ENCODE measurements at regions not wholly inside any gene's neighbourhood (a gene's known extent, or its start where the extent isn't known, plus 50 kb on each side); places are given as distances from the start of the nearest gene placed in this dataset.
A peak's percentile ranks its signal among the peaks of the same experiment; 100 is the strongest.
"Not testable (repeated sequence)": the region's sequence is repeated elsewhere in the genome, so short reads cannot be mapped to it uniquely, and the experiment has no call there.

DNA sequence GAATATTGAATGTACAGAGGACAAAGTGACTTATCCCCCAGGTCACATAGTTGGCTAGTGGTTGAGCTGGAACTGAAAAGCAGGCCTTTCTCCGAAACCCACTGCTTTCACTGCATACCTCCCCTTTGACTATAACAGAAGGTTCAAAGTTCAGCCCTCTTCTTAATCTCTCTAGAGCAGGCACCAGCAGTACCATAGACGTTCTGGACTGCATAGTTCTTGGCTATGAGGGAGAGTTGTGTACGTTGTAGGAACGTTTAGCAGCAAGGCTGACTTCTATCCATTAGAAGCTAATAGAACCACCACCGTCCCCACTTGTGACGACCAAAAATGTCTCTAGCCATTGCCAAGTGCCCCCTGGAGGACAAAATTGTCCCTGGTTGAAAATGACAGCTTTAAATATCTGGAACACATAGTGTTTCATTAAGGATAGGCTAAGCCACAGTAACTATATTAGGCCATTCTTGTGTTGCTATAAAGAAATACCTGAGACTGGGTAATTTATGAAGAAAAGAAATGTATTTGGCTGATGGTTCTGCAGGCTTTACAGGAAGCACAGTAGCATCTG, 123.8 kb upstream of the MTHFD1L start:
- peak; percentile 38 for DNase-seq

DNA sequence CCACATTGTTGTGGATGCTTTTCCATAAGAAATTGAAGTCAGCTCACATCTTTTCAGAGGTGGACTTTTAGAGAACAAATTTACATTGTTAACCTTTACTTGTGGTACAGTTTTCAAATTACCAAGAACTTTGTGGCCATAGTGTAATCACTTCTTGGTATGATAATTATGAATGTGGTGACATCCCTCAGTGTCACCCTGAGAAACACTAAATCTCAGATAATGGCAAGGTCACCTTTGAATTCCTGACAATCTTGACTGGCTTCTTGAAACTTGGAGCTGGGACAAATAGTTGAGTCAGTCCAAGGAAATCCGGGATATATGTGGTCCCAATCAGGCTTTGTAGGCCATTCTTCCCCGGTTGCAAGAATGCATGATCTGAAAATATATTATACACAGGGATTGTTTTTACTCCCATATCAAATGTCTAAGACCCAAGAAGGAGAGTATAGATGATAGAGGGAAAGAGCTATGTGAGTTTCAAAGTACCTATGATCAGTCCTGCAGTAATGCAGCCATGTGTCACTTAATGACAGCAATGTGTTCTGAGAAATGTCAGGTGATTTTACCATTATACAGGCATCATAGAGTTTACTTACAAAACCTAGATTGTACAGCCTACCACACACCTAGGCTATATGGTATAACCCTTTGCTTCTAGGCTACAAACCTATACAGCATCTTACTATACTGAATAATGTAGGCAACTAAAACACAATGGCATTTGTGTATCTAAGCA, 120.8 kb upstream of the MTHFD1L start:
- no peak for DNase-seq

DNA sequence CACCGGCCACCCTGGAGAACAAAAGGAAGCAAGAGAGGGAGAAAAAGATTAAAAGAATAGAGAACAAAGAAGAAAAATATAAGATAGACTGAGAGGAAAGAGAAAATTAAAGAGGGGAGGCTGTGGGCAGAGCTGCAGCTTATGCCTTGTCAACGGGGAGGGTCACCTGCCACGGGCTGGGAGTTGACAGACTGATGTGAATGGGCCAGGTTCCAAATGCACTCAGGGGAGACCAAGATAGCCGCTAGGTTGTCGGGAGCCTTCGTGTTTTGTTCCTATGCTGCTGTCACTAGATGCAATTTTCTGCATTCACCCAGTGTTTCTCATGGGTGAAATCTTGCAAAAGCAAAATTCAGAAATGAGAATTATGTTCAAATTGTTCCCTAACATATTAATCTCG, 119.6 kb upstream of the MTHFD1L start:
- DNase-seq: no peak

DNA sequence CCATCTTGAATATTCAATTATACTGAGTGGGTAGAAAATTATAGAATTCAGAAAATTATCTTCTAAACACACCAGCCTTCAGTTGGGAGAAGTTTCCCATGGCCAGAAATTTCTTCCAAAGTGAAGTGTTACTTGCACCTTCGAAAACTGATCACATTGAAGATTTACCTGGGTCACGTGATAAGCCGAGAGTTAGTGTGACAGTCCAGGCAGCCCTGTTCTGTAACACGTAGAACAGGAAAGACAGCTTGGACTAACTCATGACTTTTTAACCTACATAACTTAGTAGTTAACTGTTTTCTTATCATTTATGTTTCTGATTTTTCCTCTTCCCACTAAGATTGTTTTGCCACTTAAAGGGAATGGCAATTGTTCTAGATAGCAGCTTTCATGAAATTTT, 118.3 kb upstream of the MTHFD1L start:
- DNase-seq: no peak

DNA sequence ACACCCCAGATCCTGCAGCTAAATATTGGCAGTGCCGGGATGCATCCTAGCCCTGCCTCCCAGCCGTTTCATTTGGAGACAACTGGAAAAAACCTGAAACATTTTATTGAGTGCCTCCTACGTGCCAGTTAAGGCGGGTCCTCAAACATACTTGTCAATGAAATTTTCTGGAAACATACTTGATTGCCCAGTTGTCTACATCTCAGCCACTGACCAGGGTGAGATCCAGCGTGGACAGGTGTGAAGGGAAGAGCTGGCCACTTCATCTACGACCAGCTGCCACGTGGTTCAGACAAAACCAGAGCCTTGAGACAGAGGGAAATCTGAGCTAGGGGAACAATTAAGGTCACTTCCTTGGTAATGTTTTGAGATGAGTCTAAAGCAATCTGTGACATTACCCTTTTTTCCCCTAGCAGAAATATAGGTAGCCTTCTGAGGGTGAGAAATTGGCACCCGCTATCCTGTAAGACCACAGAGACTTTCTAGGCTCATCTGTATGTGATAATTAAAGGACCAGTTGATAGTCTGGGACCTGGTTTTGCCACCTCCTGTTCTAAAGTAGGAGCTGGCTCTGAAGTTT, 116.3 kb upstream of the MTHFD1L start:
- DNase-seq: no peak

DNA sequence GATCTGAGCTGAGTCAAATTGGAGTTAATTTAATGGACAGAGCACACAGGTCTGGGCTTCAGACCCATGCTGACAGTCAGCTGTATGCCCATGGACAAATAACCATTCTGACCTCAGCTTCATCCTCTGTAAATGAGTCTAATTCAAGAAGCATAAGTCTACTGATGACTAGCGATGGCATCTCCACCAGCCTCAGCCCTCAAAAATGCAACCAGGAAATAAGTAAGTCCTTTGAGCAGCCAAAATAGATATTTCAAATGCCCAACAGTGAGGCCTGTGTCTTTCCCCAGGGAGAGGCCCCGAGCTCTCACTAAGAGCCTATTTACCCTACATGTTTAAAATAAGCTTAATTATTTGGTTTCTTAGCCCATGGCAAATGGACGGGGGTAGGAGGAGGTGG, 114.2 kb upstream of the MTHFD1L start:
- DNase-seq: no peak

DNA sequence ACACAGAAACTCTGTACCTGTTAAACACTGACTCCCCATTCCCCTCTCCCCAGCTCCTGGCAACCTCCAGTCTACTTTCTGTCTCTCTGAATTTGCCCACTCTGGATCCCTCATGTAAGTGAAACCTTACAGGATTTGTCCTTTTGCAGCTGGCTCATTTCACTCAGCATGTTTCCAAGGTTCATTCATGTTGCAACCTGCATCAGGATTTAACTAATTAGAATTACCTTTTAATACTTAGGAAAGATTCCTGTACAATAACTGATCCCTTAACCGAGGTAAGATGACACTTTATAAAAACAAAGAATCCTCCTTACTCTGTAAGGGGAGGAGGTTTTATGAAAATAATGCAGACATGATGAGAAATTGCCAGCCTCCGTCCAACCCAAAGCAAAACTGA, 113.1 kb upstream of the MTHFD1L start:
- DNase-seq: no peak

DNA sequence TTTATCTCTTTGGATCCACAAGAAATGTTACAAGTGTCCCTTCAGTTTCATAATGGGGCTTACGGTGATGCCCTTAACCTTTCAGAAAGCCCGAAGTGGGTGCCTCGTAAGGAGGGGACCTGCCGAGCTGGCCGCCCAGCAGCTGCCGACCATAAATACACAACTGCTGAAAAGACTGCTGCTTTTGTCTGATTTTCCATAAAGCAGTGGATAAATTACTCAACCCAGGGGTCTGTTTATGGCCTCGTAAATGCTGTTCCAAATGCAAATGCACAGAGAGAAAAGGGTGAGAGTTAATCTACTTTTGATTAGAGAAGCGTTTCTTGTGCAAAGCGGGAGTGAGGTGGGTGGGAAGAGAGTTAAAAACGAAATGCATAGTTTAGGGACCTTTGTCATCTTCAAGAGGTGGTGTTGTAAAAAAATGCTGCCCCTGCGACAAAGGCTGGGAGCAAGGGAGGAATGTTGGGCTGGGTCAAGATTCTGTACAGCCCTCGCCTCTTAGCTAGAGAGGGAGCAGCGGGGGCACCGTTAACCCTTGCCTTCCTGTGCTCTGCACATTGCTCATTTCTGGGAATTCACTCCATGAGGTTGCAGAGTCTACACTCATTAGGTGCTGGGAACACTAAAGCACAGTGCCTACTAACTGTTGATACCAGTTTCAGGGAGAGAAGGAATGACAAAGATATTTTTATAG, 112.0 kb upstream of the MTHFD1L start:
- no peak for DNase-seq

DNA sequence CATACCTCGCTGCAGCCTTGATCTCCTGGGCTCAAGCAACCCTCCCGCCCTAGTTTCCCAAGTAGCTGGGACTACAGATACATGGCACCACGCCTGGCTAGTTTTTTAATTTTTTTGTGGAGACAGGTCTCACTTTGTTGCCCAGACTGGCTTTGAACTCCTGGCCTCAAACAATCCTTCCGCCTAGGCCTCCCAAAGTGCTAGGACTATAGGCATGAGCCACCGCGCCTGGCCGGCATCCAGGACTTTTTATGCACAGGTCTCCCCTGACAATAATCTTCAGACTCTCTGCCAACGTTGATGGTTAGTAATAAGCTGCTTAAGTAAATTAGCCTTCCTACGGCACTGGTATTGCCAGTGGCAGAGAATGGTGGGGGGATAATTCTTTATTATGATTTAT, 110.5 kb upstream of the MTHFD1L start:
- DNase-seq: no peak

DNA sequence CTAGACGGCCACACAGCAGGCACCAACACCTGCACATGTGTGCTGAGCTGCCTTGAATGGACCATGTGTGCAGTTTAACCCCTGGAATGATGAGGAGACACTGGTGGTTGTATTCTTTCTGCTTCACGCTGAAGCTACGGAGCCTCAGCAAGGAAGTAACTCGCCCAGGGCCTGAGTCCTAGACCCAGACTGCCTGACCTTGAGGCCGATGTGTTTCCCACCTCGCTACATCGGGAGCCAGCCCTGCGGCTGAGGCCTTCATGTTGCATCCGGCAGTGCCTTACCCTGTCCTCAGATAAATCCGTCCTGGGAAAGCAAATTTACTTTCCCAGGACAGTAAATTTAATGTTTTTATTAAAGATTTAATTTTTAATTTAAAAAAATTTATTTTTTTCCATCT, 110.0 kb upstream of the MTHFD1L start:
- DNase-seq: no peak

DNA sequence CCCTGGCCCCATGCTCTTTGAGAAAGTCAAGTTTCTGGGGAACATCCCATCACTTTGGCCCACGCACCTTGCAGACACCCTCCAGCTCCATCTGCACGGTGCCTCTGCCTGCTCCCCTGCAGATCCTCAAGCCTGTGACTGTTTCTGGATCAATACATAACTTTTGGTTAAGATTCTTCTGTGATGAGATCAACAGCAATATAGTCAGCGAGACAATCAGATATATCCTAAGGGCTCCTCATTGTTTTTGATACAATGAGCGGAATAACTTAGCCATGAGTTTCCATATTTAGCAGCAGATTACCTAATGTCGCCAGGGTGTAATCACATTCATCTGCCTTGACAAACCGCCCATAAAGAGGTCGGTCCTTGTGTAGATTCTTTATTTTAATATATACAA, 109.3 kb upstream of the MTHFD1L start:
- no peak for DNase-seq

DNA sequence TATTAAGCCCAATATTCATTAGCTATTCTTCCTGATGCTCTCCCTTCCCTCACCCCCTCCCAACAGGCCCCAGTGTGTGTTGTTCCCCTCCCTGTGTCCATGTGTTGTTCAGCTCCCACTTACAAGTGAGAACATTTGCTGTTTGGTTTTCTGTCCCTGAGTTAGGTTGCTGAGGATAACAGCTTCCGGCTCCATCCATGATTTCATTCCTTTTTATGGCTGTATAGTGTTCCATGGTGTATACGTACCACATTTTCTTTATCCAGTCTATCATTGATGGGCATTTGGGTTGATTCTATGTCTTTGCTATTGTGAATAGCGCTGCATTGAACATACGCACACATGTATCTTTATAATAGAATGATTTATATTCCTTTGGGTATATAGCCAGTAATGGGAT, 107.7 kb upstream of the MTHFD1L start:
- DNase-seq: not testable (repeated sequence)

DNA sequence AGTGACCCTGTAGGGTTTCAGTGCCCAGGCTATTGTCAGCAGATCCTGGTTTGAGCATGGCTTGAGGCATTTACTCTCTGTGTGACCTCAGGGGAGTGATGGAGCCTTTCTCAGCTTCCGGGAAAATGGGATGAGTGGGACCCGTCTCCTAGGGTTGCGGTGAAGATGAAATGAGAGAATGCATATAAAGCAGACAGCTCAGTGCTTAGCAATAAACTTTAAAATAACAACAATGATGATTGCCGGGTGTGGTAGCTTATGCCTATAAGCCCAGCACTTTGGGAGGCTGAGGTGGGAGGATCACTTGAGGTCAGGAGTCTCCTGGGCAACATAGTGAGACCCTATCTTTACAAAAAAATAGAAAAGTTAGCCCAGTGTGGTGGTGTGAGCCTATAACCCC, 106.0 kb upstream of the MTHFD1L start:
- DNase-seq: no peak

DNA sequence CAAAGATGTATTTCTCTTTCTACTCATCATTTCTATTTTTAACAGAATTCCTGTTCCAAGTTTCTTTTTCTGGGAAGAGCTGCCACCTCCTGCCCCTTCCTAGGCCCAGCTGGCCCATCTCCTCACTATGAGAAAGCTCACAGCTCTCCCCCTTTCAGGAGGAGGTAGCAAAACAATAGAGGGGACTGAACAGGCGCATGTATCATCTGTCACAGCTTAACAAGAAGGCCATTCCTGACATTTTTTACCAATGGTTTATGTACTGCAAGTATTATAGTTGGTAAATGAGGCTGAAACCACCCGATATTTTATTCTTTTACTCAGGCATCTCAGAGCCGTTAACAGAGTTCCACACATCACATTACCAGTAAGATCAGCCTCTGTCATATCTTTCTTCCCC, 103.7 kb upstream of the MTHFD1L start:
- no peak for DNase-seq

DNA sequence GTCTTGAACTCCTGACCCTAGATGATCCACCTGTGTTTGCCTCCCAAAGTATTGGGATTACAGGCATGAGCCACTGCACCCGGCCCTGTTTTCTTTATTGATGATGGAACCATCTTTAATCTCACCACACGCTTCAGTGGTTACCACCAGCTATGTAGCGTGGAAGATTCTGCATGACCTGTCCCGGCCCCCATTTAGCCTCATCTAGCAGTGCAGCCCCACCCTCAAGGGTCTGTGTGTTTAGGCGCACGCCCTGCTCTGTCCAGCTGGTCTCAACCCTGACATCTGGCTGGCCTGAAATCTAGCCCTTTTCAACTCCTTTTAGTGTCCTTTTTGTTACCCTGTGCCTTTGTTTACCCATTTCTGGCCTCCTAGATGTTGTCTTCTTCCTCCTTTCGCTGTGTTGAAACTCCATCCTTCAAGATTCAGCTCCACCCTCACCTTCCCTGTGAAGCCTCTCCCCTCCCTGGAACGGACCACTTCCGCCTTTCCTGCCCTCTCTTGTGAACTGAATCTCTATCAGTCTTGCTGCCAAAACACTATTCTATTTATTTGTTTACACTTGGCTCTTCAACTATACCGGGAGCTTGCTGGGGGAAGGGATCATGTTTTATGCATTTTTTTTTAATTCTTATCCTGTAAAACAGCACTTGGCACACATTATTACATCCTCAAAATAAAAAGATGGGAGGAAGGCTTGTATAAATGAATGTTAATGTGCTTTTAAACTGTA, 101.0 kb upstream of the MTHFD1L start:
- DNase-seq: no peak

DNA sequence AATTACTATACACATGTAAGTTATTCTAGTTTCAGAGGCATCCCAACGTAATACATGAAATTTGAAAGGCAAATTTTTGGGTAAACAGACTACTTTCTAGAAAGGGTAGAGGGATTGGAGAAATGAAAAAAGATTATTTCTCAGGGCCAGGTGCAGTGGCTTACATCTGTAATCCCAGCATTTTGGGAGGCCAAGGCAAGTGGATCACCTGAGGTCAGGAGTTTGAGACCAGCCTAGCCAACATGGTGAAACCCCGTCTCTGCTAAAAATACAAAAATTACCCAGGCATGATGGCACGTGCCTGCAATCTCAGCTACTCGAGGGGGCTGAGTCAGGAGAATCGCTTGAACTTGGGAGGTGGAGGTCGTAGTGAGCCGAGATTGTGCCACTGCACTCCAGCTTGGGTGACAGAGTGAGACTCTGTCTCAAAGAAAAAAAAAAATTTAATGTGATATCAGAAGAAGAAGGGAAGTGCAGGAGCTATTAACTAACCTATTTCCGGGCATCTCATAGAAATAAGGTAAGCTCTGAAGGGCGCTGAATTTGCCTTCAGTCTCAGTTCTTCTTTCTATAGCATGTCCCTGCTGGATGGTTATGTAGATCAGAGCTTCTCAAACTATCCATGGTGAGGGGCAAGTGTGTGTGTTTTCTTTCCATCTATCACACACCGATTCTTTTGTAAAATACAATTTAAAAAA, 100.3 kb upstream of the MTHFD1L start:
- DNase-seq: no peak

DNA sequence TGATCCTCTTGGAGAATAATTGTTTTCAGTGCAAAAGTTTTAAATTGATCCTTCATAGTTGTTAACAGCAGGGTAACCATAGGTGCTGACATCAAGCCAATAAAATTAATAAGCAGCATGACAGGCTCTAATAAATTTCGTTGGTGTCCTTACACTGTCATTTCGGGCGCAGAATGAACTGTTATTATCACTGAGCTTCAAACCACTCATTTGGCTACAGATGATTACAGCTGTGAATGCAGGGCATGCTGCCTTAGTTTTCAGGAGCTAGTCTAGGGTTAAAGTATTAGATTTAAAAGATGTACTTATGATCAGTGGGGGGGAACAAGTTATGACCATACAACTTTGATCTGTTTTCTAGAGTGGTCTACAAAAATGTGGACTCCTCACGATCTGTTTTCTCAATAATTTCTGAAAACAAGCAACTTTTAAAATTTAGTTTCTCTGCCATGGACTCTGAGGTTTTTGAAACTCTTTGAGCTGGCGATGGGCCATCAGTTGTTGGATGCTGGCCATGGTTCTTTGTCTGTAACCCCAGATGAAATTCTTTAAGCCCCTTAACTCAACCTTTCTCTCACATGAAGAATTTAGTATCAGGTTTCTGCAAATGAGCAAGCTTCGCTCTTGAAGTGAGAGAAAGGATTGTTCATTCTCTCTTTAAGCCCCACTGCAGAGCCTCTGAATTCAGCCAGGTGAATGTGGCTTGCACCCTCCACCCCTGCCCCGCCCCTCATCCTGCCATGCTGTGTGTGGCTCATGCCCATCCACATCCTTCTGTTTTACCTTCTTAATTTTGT, 99.1 kb upstream of the MTHFD1L start:
- DNase-seq: no peak

DNA sequence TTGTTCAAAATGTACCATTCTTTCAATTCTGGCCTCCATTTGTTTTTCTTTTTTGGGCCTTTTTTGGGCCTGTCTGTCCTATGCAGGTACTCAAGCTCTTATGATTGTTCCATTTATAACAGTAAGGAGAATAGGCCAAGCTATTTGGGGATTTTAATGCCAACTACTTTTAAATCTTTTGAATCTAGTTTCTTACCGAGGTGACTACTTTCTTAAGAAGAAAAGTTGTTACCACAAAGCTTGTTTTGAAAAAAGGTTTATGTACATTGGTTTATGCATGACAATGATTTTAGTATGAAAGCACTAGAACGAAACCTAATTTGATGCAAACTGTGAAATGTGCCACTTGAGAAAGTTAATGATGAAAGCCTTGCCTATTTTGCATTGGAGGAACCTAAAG, 98.3 kb upstream of the MTHFD1L start:
- DNase-seq: no peak

DNA sequence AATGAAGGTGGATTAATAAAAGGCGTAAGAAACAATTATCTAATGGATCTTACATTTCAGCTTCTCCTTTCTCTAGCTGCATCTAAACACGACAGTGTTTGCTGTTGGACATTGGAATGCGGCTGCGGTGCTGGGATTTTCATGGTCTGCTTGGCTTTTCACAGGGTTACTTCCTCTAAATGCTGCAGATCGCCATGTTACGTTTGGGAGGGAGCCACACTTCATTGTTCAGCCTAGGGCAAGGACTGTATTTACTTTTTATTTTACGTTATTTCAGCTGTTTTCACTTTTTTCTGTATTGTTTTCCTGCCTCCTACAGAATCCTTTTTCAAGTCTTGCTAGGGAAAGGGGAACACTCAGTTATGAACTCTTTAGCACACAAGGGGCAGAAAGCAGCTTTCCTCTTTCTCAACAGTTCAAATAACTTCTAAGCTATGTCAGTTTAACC, 97.9 kb upstream of the MTHFD1L start:
- DNase-seq: no peak

DNA sequence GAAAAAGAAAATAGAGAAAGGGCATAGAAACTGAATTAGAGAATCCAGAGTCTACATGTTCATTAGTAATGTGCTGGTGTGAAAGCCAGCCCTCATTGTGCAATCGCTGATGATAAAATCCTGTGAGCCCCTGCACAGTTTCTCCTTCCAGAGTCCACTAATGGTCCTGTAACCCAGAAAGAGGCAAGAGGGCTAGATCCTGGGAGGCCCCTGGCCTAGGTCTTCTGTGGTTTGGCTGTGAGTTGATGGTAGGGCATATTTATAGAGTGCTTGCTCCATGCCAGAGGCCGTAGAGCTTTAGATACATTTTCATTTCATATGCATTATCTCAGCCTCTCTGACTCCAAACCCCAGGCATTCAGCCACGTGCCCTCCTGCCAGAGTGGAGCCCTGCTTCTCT, 94.9 kb upstream of the MTHFD1L start:
- no peak for DNase-seq

DNA sequence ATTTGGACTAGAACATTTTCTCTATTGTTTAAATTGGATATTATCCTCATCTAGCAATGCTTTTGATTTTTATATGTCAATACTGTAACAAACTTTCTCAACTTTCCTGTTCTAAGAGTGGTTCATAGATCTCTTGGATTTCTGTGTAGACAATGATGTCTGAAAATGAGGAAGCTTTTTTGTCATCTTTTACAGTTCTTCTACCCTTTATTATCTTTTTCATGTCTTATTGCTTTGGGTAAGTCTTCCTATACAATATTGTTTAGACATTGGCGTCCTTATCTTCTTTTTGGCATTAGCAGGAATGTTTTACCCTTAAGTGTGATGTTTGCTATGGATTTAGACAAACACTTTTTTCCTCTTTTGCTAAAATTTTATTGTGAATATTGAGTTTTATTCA, 91.5 kb upstream of the MTHFD1L start:
- DNase-seq: no peak
